Neural cell (in vitro differentiated cells): ENCODE measurements at regions not wholly inside any gene's neighbourhood (a gene's known extent, or its start where the extent isn't known, plus 50 kb on each side); places are given as distances from the start of the nearest gene placed in this dataset.

Experiments
- EP300 ChIP-seq: fragments of 450-650 bp; conservative IDR thresholded peaks from 2 replicates; pipeline ENCODE4 v1.6.1; 2014; ENCODE audit warnings: antibody characterized with exemption, mild to moderate bottlenecking, moderate library complexity; ENCODE audit not compliant: poor library complexity, severe bottlenecking
- EZH2 ChIP-seq: fragments of 200-600, 300-800 bp; shearing (Covaris generic), sonication (generic); IDR thresholded peaks from 2 replicates; pipeline ENCODE4 v1.6.1; 2014; ENCODE audit warnings: antibody characterized with exemption, low read length, borderline replicate concordance, mild to moderate bottlenecking; ENCODE audit not compliant: insufficient read depth, poor library complexity, severe bottlenecking
- MXI1 ChIP-seq: fragments of 450-650 bp; conservative IDR thresholded peaks from 2 replicates; pipeline ENCODE4 v1.6.1; 2014; ENCODE audit warnings: antibody characterized with exemption, mild to moderate bottlenecking; ENCODE audit not compliant: poor library complexity, severe bottlenecking
- POLR2AphosphoS5 ChIP-seq: IDR thresholded peaks from 2 replicates; pipeline ENCODE4 v1.6.1; 2012
- RAD21 ChIP-seq: fragments of 450-650 bp; conservative IDR thresholded peaks from 2 replicates; pipeline ENCODE4 v1.6.1; 2014; ENCODE audit warnings: antibody characterized with exemption, mild to moderate bottlenecking, moderate library complexity
- SMC3 ChIP-seq: fragments of 450-650 bp; conservative IDR thresholded peaks from 2 replicates; pipeline ENCODE4 v1.6.1; 2014; ENCODE audit warnings: antibody characterized with exemption, mild to moderate bottlenecking, moderate library complexity; ENCODE audit not compliant: poor library complexity
- TAF1 ChIP-seq: IDR thresholded peaks from 2 replicates; pipeline ENCODE4 v1.6.1; 2012; ENCODE audit warnings: low read depth
- TF ChIP-seq, protein P1 (sequence below): fragments of 450-650 bp; IDR thresholded peaks from 2 replicates; pipeline ENCODE4 v1.5.1; 2014; ENCODE audit warnings: antibody characterized with exemption, mild to moderate bottlenecking, moderate library complexity; ENCODE audit not compliant: poor library complexity, severe bottlenecking
- TF ChIP-seq, protein P2 (sequence below): IDR thresholded peaks from 2 replicates; pipeline ENCODE4 v1.6.1; 2012; ENCODE audit warnings: borderline replicate concordance

DNA sequence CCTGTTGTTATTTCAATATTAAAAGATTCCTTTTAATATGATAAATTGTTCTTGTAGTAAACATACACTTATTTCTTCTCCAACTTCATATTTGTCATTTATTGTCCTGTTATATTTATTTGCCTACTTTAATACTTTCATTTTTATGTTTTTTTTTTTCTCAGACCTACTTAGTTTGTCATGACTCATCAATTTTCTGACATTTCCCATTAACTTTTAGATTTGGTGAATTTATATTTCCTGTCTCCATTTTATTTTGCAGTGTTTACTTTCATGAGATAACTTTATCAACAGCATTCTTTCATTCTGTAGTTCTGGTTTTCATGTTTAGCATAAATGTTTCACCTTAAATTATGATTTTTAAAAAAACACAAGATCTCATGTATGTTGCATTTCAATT is 788.7 kb downstream of the EFNA5 start:
- TF ChIP-seq SMC3 (no peak), EZH2 (no peak), EP300 (no peak), MXI1 (no peak), POLR2AphosphoS5 (no peak), TAF1 (no peak), RAD21 (no peak)
- TF ChIP-seq, protein P1, sequence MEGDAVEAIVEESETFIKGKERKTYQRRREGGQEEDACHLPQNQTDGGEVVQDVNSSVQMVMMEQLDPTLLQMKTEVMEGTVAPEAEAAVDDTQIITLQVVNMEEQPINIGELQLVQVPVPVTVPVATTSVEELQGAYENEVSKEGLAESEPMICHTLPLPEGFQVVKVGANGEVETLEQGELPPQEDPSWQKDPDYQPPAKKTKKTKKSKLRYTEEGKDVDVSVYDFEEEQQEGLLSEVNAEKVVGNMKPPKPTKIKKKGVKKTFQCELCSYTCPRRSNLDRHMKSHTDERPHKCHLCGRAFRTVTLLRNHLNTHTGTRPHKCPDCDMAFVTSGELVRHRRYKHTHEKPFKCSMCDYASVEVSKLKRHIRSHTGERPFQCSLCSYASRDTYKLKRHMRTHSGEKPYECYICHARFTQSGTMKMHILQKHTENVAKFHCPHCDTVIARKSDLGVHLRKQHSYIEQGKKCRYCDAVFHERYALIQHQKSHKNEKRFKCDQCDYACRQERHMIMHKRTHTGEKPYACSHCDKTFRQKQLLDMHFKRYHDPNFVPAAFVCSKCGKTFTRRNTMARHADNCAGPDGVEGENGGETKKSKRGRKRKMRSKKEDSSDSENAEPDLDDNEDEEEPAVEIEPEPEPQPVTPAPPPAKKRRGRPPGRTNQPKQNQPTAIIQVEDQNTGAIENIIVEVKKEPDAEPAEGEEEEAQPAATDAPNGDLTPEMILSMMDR = no peak
- TF ChIP-seq, protein P2, sequence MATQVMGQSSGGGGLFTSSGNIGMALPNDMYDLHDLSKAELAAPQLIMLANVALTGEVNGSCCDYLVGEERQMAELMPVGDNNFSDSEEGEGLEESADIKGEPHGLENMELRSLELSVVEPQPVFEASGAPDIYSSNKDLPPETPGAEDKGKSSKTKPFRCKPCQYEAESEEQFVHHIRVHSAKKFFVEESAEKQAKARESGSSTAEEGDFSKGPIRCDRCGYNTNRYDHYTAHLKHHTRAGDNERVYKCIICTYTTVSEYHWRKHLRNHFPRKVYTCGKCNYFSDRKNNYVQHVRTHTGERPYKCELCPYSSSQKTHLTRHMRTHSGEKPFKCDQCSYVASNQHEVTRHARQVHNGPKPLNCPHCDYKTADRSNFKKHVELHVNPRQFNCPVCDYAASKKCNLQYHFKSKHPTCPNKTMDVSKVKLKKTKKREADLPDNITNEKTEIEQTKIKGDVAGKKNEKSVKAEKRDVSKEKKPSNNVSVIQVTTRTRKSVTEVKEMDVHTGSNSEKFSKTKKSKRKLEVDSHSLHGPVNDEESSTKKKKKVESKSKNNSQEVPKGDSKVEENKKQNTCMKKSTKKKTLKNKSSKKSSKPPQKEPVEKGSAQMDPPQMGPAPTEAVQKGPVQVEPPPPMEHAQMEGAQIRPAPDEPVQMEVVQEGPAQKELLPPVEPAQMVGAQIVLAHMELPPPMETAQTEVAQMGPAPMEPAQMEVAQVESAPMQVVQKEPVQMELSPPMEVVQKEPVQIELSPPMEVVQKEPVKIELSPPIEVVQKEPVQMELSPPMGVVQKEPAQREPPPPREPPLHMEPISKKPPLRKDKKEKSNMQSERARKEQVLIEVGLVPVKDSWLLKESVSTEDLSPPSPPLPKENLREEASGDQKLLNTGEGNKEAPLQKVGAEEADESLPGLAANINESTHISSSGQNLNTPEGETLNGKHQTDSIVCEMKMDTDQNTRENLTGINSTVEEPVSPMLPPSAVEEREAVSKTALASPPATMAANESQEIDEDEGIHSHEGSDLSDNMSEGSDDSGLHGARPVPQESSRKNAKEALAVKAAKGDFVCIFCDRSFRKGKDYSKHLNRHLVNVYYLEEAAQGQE = no peak
